NCI-H2196 (cell line): ENCODE measurements at regions not wholly inside any gene's neighbourhood (a gene's known extent, or its start where the extent isn't known, plus 50 kb on each side); places are given as distances from the start of the nearest gene placed in this dataset.
"Not testable (repeated sequence)": the region's sequence is repeated elsewhere in the genome, so short reads cannot be mapped to it uniquely, and the experiment has no call there.

Experiments used
- DNase-seq: peaks from one replicate; lab custom pipeline; 2025; ENCODE audit not compliant: unreplicated experiment; lab: John Stamatoyannopoulos, UW

- DNase-seq = no peak
Observed at GRCh38 chr6:153437193-153437592, 306.1 kb upstream of the RGS17 start.

- DNase-seq = no peak
Observed at GRCh38 chr6:153436351-153436750, 305.3 kb upstream of the RGS17 start.

- DNase-seq = no peak
Observed at GRCh38 chr6:153435787-153436186, 304.7 kb upstream of the RGS17 start.

- DNase-seq = no peak
Observed at GRCh38 chr6:153425536-153425935, 294.5 kb upstream of the RGS17 start.

- no peak for DNase-seq
Observed at GRCh38 chr6:153424719-153425400, 293.8 kb upstream of the RGS17 start.

GRCh38 chr6:153412519-153412918, 281.4 kb upstream of the RGS17 start:
- DNase-seq = no peak

GRCh38 chr6:153411070-153411648, 280.1 kb upstream of the RGS17 start:
- DNase-seq = no peak

- DNase-seq = no peak
Observed at GRCh38 chr6:153405931-153406330, 274.8 kb upstream of the RGS17 start.

- DNase-seq = no peak
Observed at GRCh38 chr6:153401751-153402150, 270.7 kb upstream of the RGS17 start.

GRCh38 chr6:153392156-153392555, 261.1 kb upstream of the RGS17 start:
- DNase-seq = no peak

- DNase-seq = no peak
Observed at GRCh38 chr6:153373869-153374268, 242.8 kb upstream of the RGS17 start.

- DNase-seq = no peak
Observed at GRCh38 chr6:153368131-153368530, 237.0 kb upstream of the RGS17 start.

- no peak for DNase-seq
Observed at GRCh38 chr6:153367021-153367420, 235.9 kb upstream of the RGS17 start.

- no peak for DNase-seq
Observed at GRCh38 chr6:153357391-153357790, 226.3 kb upstream of the RGS17 start.

GRCh38 chr6:153340568-153340967, 209.5 kb upstream of the RGS17 start:
- DNase-seq = no peak

GRCh38 chr6:153334121-153334520, 203.0 kb upstream of the RGS17 start:
- no peak for DNase-seq

- DNase-seq = not testable (repeated sequence)
Observed at GRCh38 chr6:153331221-153331620, 200.1 kb upstream of the RGS17 start.

GRCh38 chr6:153328194-153328593, 197.1 kb upstream of the RGS17 start:
- no peak for DNase-seq

GRCh38 chr6:153325661-153326060, 194.6 kb upstream of the RGS17 start:
- DNase-seq = no peak

GRCh38 chr6:153312634-153313033, 181.6 kb upstream of the RGS17 start:
- DNase-seq = peak; percentile 77

- no peak for DNase-seq
Observed at GRCh38 chr6:153309651-153310050, 178.6 kb upstream of the RGS17 start.

GRCh38 chr6:153302133-153302532, 171.1 kb upstream of the RGS17 start:
- no peak for DNase-seq

- no peak for DNase-seq
Observed at GRCh38 chr6:153301602-153302001, 170.5 kb upstream of the RGS17 start.
